UCSD-AML1 (cell line): ENCODE measurements at regions not wholly inside any gene's neighbourhood (a gene's known extent, or its start where the extent isn't known, plus 50 kb on each side); places are given as distances from the start of the nearest gene placed in this dataset.
"Not testable (repeated sequence)": the region's sequence is repeated elsewhere in the genome, so short reads cannot be mapped to it uniquely, and the experiment has no call there.

ENCODE experiments used
- DNase-seq: peaks from one replicate; lab custom pipeline; 2025; ENCODE audit not compliant: unreplicated experiment; lab: John Stamatoyannopoulos, UW

DNA sequence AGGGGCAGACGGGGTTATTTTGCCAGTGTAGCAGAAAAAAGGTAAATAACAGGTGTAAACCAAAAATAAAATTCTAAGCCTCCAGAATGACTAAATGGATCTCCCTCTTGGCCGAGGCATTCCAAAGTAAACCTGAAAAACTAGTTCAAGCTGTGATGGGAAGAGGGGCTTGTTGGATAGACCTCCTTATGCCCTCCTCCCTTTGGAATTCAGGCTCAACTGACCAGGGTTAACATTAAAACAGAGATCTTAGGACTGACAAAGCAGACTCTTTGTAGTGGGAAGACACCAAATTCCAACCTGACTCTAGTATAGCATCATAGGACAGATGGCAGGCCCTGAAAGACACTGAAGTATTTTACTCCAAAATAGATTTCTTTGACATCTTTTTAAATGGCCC lies 113.8 kb upstream of the ITGB1 start:
- DNase-seq, result no peak

DNA sequence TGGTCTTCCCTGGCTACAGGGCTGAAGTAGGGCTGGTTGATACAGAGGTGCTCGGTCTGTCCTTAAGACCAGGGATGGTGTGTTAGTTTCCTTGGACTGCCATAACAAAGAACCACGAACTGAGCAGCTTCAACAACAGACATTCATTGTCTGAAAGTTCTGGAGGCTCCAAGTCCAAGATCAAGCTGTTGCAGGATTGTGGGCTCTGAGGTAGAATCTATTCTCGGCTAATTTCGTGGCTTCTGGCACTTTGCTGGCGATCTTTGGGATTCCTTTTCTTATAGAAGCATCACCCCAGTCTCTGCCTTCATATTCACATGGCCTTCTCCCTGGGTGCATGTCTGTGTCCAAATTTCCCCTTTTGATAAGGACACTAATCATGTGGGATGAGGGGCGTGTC lies 112.1 kb upstream of the ITGB1 start:
- no peak for DNase-seq

GRCh38 chr10:33067917-33068316 lies 109.9 kb upstream of the ITGB1 start:
- DNase-seq, result no peak

DNA sequence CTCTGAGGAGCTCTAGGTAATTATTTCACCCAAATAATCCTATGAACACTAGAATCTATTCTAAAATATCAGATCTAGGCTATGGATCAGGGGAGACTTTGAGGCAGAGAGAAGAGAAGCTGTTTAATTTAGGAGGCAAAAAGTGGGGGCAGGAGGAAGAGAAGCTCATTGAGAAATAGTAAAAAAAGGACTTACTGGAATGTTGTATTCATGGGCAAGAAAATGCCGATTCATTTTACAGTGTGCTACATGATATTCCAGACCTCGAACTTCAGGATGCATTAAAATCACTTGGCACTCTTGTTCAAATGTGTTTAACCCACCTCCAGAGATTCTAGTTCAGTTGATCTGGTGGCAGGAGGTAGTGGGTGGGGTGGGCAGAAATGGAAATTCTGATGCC lies 109.5 kb upstream of the ITGB1 start:
- DNase-seq, result no peak

- no peak for DNase-seq
These were observed 108.7 kb upstream of the ITGB1 start for GRCh38 chr10:33066558-33067236.

DNA sequence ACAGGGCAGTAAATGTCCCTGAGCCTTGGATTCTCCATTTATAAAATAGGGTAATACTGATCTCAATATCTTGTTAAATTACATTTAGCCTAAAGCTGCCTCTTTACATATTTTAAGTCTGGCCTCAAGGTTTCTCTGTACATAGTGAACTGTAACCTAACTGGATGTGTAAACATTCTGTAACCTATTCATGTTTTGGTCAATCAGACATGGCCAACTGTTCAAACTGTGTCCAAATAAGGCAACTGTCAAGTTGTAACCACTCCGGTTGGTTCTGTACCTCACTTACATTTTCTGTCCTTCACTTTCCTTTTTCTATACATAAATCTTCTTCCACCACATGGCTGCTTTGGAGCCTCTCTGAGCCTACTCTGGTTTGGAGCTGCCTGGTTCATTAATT lies 107.1 kb upstream of the ITGB1 start:
- no peak for DNase-seq

DNA sequence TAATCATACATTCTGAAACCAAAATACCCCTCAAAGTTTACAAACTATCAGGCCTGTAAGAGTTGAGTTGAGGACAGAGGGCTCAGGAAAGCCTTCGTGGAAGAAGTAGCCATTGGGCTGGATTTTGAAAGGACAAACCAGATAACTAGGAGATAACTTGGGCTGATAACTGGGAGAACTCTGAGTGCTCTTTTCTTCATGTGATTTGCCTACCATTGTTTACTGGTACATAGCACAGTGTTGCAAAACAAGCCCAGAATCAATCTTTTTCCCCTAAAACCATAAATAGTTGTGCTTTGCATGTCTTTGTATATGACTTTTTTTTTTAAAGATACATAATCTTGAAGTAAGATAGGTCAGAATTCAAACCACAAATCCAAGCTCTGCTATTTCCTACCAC lies 106.7 kb upstream of the ITGB1 start:
- no peak for DNase-seq

- DNase-seq, result no peak
These were observed 99.6 kb upstream of the ITGB1 start for GRCh38 chr10:33057620-33058019.

DNA sequence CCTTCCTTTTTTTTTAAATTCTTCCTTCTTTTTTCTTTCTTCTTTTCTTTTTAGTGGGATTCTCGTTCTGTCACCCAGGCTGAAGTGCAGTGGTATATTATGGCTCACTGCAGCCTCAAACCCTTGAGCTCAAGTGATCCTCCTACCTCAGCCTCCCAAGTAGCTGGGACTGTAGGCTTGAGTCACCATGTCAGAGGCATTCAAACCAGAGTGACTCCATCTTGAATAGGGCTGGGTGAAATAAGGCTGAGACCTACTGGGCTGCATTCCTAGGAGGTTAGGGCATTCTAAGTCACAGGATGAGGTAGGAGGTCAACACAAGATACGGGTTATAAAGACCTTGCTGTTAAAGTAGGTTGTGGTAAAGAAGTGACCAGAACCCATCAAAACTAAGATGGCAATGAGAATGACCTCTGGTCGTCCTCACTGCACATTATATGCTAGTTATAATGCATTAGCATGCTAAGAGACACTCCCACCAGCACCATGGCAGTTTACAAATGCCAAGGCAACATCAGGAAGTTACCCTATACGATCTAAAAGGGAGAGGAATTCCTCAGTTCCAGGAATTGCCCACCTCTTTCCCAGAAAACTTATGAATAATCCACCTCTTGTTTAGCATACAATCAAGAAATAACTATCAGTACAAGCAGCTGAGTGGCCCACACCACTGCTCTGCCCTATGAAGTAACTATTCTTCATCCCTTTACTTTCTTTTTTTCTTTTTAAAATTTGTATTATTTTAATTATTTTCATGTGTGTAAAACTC lies 99.0 kb upstream of the ITGB1 start:
- DNase-seq, result no peak

GRCh38 chr10:33055625-33056024 lies 97.6 kb upstream of the ITGB1 start:
- DNase-seq, result no peak

DNA sequence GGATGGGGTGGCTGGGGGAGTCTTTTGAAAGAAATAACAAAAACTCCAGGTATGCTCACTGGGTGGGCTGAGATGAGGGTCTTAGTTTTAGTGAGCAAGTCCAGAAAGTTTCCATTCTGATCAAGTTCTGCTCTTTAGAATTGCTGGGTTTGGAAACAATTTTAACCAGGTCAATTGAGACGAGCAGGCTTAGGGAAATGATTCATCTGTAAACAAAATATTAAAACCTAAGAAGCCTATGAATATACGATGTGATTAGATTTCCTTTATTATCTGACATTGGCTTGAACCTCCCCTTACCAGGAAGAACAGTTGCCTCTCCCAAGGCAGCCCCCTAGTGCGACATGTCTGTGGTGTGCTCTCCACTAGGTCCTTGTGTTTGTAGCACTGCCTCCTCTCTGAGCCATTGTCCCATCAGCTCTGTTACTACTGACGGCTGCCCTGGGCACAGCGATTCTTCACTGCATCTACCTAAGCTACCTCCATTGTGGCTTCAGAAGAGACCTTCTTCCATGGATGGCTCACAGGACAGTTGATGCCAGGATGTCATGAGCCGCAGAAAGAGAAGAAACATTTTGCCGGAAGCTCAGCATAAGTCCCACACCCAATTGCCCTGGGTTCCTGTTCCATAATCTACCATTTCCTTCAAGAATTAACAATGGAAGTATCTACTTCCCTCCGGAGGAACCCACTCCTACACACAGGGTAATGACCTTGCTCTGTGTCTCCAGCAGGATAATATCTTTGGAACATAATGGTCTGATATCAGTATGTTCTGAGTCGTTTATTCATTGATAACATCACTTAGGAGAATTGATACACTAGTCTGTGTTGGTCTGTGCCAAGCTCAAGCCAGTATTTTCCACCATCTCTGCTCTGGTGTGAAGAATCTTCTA lies 95.1 kb upstream of the ITGB1 start:
- DNase-seq, result no peak

DNA sequence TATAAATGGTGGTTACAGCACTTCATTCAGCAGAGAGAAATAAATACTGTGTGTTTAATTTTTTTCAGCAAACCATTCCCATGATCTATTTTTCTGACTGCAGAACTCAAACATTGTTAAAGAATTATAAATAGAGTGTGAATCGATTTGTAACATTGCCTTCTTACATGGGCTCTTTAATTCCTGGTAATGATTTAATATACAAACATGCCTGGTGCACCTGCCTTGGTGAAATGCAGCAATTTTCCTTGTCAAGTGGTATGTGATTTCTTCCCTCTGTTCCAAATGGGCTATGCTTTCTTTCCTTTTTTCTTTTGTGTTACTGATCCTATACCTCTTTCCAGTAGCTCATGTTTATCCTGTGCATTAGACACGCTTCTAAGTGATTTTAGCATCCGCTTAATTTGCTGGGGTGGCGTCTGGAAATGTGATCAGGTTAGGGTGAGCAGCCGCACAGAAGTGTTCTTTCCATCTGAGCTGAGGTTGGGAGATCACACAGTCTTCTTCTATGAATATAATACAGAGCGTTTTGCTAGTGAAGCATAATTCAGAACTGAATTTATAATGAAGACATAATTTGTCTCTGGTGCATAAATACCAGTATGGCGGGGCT lies 94.3 kb upstream of the ITGB1 start:
- no peak for DNase-seq

DNA sequence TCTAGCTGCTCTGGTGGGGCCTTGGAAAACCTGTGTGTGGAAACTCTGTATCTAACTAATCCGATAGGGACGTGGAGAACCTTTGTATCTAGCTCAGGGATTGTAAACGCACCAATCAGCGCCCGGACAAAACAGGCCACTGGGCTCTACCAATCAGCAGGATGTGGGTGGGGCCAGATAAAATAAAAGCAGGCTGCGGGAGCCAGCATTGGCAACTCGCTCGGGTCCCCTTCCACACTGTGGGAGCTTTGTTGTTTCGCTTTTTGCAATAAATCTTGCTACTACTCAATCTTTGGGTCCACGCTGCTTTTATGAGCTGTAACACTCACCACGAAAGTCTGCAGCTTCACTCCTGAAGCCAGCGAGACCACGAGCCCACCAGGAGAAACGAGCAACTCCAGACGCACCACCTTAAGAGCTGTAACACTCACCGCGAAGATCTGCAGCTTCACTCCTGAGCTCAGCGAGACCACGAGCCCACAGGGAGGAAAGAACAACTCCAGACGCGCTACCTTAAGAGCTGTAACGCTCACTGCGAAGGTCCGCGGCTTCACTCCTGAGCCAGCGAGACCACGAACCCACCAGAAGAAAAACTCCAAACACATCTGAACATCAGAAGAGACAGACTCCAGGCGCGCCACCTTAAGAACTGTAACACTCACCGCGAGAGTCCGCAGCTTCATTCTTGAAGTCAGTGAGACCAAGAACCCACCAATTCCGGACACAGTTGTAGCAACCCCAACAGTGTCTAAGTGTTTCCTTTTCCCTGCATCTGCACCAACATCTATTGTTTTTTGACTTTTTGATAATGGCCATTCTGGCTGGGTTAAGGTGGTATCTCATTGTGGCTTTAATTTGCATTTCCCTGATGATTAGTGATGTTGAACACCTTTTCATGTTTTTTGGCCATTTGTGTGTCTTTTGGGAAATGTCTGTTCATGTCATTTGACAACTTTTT lies 92.2 kb upstream of the ITGB1 start:
- not testable (repeated sequence) for DNase-seq

DNA sequence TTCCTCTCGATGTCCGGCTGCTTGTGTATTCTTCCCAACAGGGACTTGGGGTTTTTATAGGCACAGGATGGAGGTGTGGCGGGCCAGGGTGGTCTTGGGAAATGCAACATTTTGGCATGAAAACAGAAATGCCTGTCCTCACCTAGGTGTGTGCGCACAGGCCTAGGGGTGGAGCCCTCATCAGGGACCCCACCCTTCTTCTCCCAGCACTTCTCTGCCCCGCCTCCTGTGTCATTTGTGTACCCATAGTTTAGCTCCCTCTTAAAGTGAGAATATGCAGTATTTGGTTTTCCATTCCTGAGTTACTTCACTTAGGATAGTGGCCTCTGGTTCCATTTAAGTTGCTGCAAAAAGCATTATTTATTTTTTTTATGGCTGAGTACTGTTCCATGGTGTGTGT lies 90.2 kb upstream of the ITGB1 start:
- DNase-seq, result no peak

GRCh38 chr10:33047655-33048054 lies 89.6 kb upstream of the ITGB1 start:
- DNase-seq, result no peak

DNA sequence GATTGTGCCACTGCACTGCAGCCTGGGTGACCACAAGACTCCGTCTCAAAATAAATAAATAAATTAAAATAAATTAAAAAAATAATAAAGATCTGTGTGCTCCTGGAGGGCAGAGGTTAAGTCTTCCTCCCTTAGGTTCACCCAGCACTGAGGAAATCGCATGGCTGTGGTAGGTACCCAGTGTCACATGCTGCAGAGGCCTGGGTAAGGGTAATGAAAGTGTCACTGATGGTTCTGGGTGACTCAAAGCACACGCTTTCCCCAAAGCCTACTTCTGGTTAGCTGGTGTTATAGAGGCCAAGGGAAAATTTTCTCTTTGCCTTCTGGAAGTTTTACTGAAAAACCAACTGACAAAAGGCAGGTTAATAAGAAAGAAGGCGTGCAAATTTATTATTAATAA lies 88.8 kb upstream of the ITGB1 start:
- no peak for DNase-seq

- no peak for DNase-seq
These were observed 87.4 kb upstream of the ITGB1 start for GRCh38 chr10:33045421-33045820.

- no peak for DNase-seq
These were observed 84.5 kb upstream of the ITGB1 start for GRCh38 chr10:33042565-33042964.

DNA sequence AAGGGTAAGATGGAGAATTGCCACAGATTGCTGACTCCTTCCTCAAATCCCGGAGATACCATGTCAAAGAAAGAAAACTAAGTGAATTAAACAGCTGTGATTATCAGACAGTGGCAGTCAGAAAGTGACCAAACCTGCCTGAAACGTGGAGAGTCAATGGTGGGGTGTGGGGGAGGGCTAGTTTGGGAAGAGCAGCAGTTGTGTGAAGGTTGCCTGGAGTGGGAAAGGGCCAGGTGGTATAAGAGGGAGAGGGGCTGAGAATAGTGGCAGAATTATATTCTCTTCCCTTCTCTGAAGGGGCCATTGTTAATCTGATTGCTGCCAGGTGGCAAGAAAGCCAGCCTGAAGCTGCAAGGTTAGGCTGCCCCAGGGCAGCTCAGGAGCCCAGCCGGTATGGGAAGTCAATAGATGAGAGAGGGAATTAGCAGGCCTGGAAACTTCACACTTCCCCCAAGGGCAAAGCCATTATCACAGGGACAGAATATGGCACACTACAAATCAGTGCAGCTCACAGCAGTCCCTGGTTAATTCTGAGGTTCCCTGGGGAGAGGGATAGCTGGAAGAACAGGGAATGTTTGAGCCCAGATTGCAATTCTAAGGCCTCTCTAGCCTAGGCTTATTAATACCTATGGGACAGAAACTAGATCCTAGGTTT lies 83.9 kb upstream of the ITGB1 start:
- no peak for DNase-seq

GRCh38 chr10:33040436-33040835 lies 82.4 kb upstream of the ITGB1 start:
- no peak for DNase-seq
